ENCODE measurements at regions not wholly inside any gene's neighbourhood (a gene's known extent, or its start where the extent isn't known, plus 50 kb on each side); places are given as distances from the start of the nearest gene placed in this dataset.

DNA sequence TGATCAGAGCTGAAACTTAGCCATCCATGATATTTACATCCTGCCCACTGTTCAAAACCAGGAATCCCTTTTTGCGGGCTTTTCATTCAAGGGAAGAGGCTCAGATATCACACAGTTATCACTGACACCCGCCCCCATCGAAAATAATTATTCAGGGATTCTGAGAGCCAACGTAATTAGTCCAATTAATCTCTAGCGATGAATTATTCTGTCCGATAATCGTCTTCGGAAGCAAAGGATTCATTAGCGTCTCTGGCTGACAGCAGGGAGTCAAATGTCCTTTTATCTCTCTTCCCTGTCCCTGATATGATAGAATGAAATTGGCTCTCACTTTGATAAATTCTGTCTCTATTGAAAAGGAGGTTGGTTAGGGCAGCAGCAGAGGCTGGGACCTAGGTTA lies 140.4 kb upstream of the IPO9 start:
- Histone ChIP-seq H3K79me2 (ENCODE audit: low read depth) (no peaks in the 10 kb centered on the region), H3K9me3 (ENCODE audit: insufficient read depth, low read depth) (no peaks in the 10 kb centered on the region), H3K27me3 (ENCODE audit: insufficient read depth, low read depth) (no peaks in the 10 kb centered on the region), H4K20me1 (ENCODE audit: insufficient read depth) (no peaks in the 10 kb centered on the region; the same call in 1 of the 2 replicates), H3K4me1 (replicated peaks; ENCODE audit: insufficient read depth) (peaks cover 12% of the 10 kb centered on the region; the same call in 1 of the 2 replicates), H2AFZ (no peak overlapping the region), H3K27ac (no peak overlapping the region), H3F3A (ENCODE audit: insufficient read depth, low read depth) (no peaks in the 10 kb centered on the region), H3K36me3 (ENCODE audit: low read depth) (no peaks in the 10 kb centered on the region), H3K4me3 (no peak overlapping the region), H3K4me2 (no peak overlapping the region), H3K9me2 (ENCODE audit: insufficient read depth) (no peaks in the 10 kb centered on the region; the same call in 1 of the 2 replicates)
- TF ChIP-seq CTCF (conservative IDR thresholded peaks at IDR 0.05) (no peak), EZH2 (IDR thresholded peaks at IDR 0.05; ENCODE audit: low read depth) (no peak)
- no TSS peak for BruUV-seq (replicated peaks)
- DNase-seq = no peak
- intact Hi-C loops (cut with micrococcal nuclease; ENCODE audit: unreplicated experiment) = no loop called here
- CTCF ChIA-PET = no interaction called here
- POLR2A ChIA-PET (ENCODE audit: unreplicated experiment) = no interaction called here

DNA sequence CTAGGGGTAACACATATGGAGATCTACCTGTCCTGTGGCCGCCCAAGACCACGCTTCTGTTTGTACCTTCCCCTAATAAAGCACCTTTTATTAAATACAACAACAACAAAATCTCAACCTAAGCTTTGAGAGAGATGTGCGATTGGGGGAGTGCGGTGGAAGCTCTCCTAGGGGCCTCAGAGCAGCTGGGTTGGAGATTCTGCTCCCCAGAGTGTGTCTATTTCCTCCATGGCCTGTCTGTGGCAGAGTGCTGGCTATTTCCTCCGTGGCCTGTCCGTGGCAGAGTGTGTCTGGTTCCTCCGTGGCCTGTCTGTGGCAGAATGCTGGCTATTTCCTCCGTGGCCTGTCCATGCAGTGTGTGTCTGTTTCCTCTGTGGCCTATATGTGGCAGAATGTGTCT lies 139.3 kb upstream of the IPO9 start:
- H3K79me2 ChIP-seq (ENCODE audit: low read depth) = no peaks in the 10 kb centered on the region
- POLR2A ChIA-PET (ENCODE audit: unreplicated experiment) = no interaction called here
- no TSS peak for BruUV-seq (replicated peaks)

GRCh38 chr1:201690528-201690927 lies 138.4 kb upstream of the IPO9 start:
- ChIA-PET CTCF (interaction anchor here (0.6 kb wide), 1 partner anchor 97 kb away, joined by 3 read pairs; no protein-coding TSS in a partner anchor), POLR2A (ENCODE audit: unreplicated experiment) (no interaction called here)
- H3K79me2 ChIP-seq (ENCODE audit: low read depth) = no peaks in the 10 kb centered on the region
- no peak for DNase-seq
- peaks cover 12% of the 10 kb centered on the region; the same call in 1 of the 2 replicates for H3K4me1 ChIP-seq (replicated peaks; ENCODE audit: insufficient read depth)
- TF ChIP-seq EZH2 (IDR thresholded peaks at IDR 0.05; ENCODE audit: low read depth) (no peak), CTCF (conservative IDR thresholded peaks at IDR 0.05) (no peak)
- no peak overlapping the region for H3K27ac ChIP-seq
- intact Hi-C loops (cut with micrococcal nuclease; ENCODE audit: unreplicated experiment) = no loop called here
- H3K4me3 ChIP-seq = no peak overlapping the region
- H4K20me1 ChIP-seq (ENCODE audit: insufficient read depth) = no peaks in the 10 kb centered on the region; the same call in 1 of the 2 replicates
- no peak overlapping the region for H3K4me2 ChIP-seq
- H2AFZ ChIP-seq = no peak overlapping the region
- no peaks in the 10 kb centered on the region for H3K27me3 ChIP-seq (ENCODE audit: insufficient read depth, low read depth)
- H3K36me3 ChIP-seq (ENCODE audit: low read depth) = no peaks in the 10 kb centered on the region
- H3F3A ChIP-seq (ENCODE audit: insufficient read depth, low read depth) = no peaks in the 10 kb centered on the region
- H3K9me2 ChIP-seq (ENCODE audit: insufficient read depth) = no peaks in the 10 kb centered on the region; the same call in 1 of the 2 replicates
- no TSS peak for BruUV-seq (replicated peaks)
- no peaks in the 10 kb centered on the region for H3K9me3 ChIP-seq (ENCODE audit: insufficient read depth, low read depth)

More for the DNA sequence above, 139.3 kb upstream of the IPO9 start:
- Histone ChIP-seq H3K27me3 (ENCODE audit: insufficient read depth, low read depth) (no peaks in the 10 kb centered on the region), H4K20me1 (ENCODE audit: insufficient read depth) (no peaks in the 10 kb centered on the region; the same call in 1 of the 2 replicates), H3K9me3 (ENCODE audit: insufficient read depth, low read depth) (no peaks in the 10 kb centered on the region), H3K4me3 (no peak overlapping the region), H3K36me3 (ENCODE audit: low read depth) (no peaks in the 10 kb centered on the region), H3K4me1 (replicated peaks; ENCODE audit: insufficient read depth) (peaks cover 12% of the 10 kb centered on the region; the same call in 1 of the 2 replicates), H3K4me2 (no peak overlapping the region), H3F3A (ENCODE audit: insufficient read depth, low read depth) (no peaks in the 10 kb centered on the region), H2AFZ (no peak overlapping the region), H3K27ac (no peak overlapping the region), H3K9me2 (ENCODE audit: insufficient read depth) (no peaks in the 10 kb centered on the region; the same call in 1 of the 2 replicates)
- DNase-seq = no peak
- TF ChIP-seq CTCF (conservative IDR thresholded peaks at IDR 0.05) (no peak), EZH2 (IDR thresholded peaks at IDR 0.05; ENCODE audit: low read depth) (no peak)
- intact Hi-C loops (cut with micrococcal nuclease; ENCODE audit: unreplicated experiment) = no loop called here
- CTCF ChIA-PET = no interaction called here
